Heart left ventricle (tissue), 13 donors: ENCODE measurements at regions not wholly inside any gene's neighbourhood (a gene's known extent, or its start where the extent isn't known, plus 50 kb on each side); places are given as distances from the start of the nearest gene placed in this dataset.

Experiments used
- CTCF ChIP-seq, 12 donors: fragments of 200-600 bp; sonication (generic) in 4 of 12; IDR thresholded peaks; one replicate each; pipeline versions ENCODE4 v1.5.0 to v1.8.0; 2018 to 2022; ENCODE audit warnings: antibody characterized with exemption in 12 of 12, mild to moderate bottlenecking in 5 of 12
- POLR2A ChIP-seq, 2 donors: fragments of 450-650 bp; IDR thresholded peaks; one replicate each; pipeline ENCODE4 v1.6.1; 2017; ENCODE audit warnings: antibody characterized with exemption in 2 of 2, mild to moderate bottlenecking in 2 of 2, moderate library complexity in 2 of 2
- donor health status: ischemic (EF 13 %, LVEDD 7.1; RV severe dilation, severe dysfunction).
- donor health status: DM: no; HTN: yes; CAD: no.
- donor health status: DM: no; HTN: no; CAD: no.
- donor health status: ischemic (EF 25% LVEDD 6.9; RV normal size, moderate dysfunction).
- donor health status: ischemic (EF 25% LVEDD 5.7; RV mildly dilated, moderate dysfunction).
- donor health status: ischemic (EF 35%, LVEDD 5.7; RV mildly dilated, moderate dysfunction).
- donor health status: nonischemic (EF 11% LVEDD 7.7; RV severe dilation, severe dysfunction).
- donor health status: DM: yes; HTN: yes; CAD: no.
- donor health status: PGD.
- donor health status: ischemic (EF 29% LVEDD 5.4; RV normal size, mild dysfunction).
- donor health status: nonischemic (EF 23%, LVEDD 6.1; RV moderate dilation, normal function).

GRCh38 chr2:60053791-60054190, 499.7 kb downstream of the BCL11A start:
- TF ChIP-seq CTCF (IDR thresholded peaks at IDR 0.05): no peak
- no peak for TF ChIP-seq POLR2A (IDR thresholded peaks at IDR 0.05)
